22Rv1 (cell line): ENCODE measurements at regions not wholly inside any gene's neighbourhood (a gene's known extent, or its start where the extent isn't known, plus 50 kb on each side); places are given as distances from the start of the nearest gene placed in this dataset.

Source experiments
- H3K27ac ChIP-seq: fragments of 450-650 bp; 2 replicates; pipeline ENCODE4 v1.5.1; 2017
- CTCF ChIP-seq: fragments of 450-650 bp; IDR thresholded peaks from 2 replicates; pipeline ENCODE4 v1.5.1; 2017; ENCODE audit warnings: mild to moderate bottlenecking
- ZFX ChIP-seq: fragments of 450-650 bp; IDR thresholded peaks from 2 replicates; pipeline ENCODE4 v1.6.1; 2017; ENCODE audit warnings: antibody characterized with exemption, borderline replicate concordance

GRCh38 chr2:62287899-62288880 is 92.3 kb downstream of the B3GNT2 start:
- H3K27ac ChIP-seq: no peak overlapping the region
- TF ChIP-seq CTCF: no peak
- TF ChIP-seq ZFX: no peak

- H3K27ac ChIP-seq: no peak overlapping the region
- no peak for TF ChIP-seq CTCF
- no peak for TF ChIP-seq ZFX
Measured at GRCh38 chr2:62287282-62287681, 91.4 kb downstream of the B3GNT2 start.

- TF ChIP-seq CTCF (no peak), ZFX (no peak)
- no peak overlapping the region for H3K27ac ChIP-seq
Measured at GRCh38 chr2:62286089-62286785, 90.3 kb downstream of the B3GNT2 start.

- H3K27ac ChIP-seq: no peak overlapping the region
- TF ChIP-seq CTCF (no peak), ZFX (no peak)
Measured at GRCh38 chr2:62284980-62285379, 89.1 kb downstream of the B3GNT2 start.

GRCh38 chr2:62284471-62284870 is 88.6 kb downstream of the B3GNT2 start:
- H3K27ac ChIP-seq: no peak overlapping the region
- no peak for TF ChIP-seq CTCF
- TF ChIP-seq ZFX: no peak

- H3K27ac ChIP-seq: no peak overlapping the region
- no peak for TF ChIP-seq CTCF
- TF ChIP-seq ZFX: no peak
Measured at GRCh38 chr2:62283147-62283546, 87.2 kb downstream of the B3GNT2 start.

GRCh38 chr2:62281663-62282062 is 85.7 kb downstream of the B3GNT2 start:
- no peak overlapping the region for H3K27ac ChIP-seq
- TF ChIP-seq CTCF (no peak), ZFX (no peak)
